ENCODE measurements at regions not wholly inside any gene's neighbourhood (a gene's known extent, or its start where the extent isn't known, plus 50 kb on each side); places are given as distances from the start of the nearest gene placed in this dataset.
A peak's percentile ranks its signal among the peaks of the same experiment; 100 is the strongest.
"Not testable (repeated sequence)": the region's sequence is repeated elsewhere in the genome, so short reads cannot be mapped to it uniquely, and the experiment has no call there.

DNA sequence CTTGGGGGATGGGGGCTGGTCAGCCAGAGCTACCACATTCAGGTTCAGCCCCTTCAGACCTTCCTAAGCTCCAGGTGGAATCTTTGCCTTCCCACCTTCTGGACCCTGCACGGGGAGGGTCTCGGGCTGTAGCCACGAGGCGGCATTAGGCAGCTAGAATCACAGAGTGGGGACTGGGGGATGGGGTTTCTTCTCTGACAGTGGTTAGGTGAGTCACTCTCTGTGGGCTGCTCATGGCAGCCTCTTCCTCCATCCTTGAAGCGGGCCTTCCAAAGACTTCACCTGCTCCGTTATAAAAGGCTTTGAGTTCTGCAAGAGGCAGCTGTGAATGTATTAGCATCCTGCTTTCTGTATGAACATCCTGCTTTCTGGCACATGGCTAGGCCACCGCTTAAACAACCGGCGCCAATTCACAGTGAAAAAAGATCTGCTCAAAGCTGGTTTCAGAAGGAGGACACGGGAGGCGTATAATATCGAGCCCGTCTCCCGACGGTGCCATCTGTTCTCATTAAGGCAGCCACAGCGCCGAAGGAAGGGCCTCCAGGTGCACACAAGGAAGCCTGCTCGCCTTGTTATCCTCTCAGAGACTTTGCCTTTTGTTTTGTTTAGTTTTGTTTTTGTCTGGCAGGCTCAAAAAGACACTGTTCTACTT lies 74.3 kb upstream of the IGFBP7 start:
- no peaks in the 10 kb centered on the region for H3K36me3 Mint-ChIP-seq (ENCODE audit: low read depth)
- no peak overlapping the region for H3K4me3 Mint-ChIP-seq
- no peak for DNase-seq (ENCODE audit: low read depth, low spot score)
- H3K27me3 Mint-ChIP-seq (ENCODE audit: low read depth) = no peaks in the 10 kb centered on the region
- TF ChIP-seq, protein P1, sequence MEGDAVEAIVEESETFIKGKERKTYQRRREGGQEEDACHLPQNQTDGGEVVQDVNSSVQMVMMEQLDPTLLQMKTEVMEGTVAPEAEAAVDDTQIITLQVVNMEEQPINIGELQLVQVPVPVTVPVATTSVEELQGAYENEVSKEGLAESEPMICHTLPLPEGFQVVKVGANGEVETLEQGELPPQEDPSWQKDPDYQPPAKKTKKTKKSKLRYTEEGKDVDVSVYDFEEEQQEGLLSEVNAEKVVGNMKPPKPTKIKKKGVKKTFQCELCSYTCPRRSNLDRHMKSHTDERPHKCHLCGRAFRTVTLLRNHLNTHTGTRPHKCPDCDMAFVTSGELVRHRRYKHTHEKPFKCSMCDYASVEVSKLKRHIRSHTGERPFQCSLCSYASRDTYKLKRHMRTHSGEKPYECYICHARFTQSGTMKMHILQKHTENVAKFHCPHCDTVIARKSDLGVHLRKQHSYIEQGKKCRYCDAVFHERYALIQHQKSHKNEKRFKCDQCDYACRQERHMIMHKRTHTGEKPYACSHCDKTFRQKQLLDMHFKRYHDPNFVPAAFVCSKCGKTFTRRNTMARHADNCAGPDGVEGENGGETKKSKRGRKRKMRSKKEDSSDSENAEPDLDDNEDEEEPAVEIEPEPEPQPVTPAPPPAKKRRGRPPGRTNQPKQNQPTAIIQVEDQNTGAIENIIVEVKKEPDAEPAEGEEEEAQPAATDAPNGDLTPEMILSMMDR (conservative IDR thresholded peaks at IDR 0.05) = no peak
- peaks cover 22% of the 10 kb centered on the region for H3K4me1 Mint-ChIP-seq
- H3K9me3 Mint-ChIP-seq = no peaks in the 10 kb centered on the region
- no peak overlapping the region for H3K27ac Mint-ChIP-seq (ENCODE audit: unreplicated experiment)

DNA sequence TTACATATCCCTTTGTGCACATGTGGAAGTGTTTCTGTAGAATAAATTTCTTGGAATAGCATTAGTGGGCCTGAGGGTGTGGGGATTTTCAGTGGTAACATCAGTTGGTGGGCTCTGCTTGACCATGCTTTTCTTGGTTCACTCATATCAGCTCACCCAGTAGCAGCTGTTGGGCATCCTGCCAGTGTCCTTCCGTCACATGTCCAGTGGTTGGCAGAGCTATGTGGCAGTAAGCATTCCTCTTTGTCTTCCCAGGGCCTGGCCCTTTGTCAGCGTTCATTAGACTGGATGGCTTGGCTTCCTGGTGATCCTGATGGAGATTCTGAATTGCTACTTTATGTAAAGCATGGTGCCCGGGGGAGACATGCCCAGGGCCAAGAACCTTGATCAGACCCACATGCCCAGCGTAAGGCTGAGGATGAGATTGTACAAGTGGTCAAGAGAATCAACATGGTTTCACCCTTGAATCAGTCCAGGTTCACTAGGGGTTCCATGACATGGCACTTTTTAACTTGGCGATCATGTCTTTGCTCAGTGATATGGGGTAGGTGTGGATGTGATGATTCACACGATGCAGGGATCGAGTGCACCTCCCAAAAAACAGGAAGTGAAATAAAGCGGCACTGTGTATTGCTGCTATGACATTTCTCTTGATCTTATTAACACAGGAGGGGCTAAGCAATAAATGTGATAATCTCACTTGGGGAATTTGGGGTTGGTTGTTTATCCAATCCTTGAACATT lies 72.1 kb upstream of the IGFBP7 start:
- peak overlapping the region; percentile 76 for H3K27ac Mint-ChIP-seq (ENCODE audit: unreplicated experiment)
- peaks cover 18% of the 10 kb centered on the region for H3K4me1 Mint-ChIP-seq

DNA sequence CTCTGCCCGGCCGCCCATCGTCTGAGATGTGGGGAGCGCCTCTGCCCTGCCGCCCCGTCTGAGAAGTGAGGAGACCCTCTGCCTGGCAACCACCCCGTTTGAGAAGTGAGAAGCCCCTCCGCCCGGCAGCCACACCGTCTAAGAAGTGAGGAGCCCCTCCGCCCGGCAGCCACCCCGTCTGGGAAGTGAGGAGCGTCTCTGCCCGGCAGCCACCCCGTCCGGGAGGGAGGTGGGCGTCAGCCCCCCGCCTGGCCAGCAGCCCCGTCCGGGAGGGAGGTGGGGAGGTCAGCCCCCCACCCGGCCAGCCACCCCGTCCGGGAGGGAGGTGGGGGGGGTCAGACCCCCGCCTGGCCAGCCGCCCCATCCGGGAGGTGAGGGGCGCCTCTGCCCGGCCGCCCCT lies 63.0 kb upstream of the IGFBP7 start:
- Mint-ChIP-seq H3K9me3 (peaks cover 12% of the 10 kb centered on the region), H3K4me1 (peaks cover 12% of the 10 kb centered on the region)
- not testable (repeated sequence) for H3K4me3 Mint-ChIP-seq; H3K27ac Mint-ChIP-seq (ENCODE audit: unreplicated experiment); DNase-seq (ENCODE audit: low read depth, low spot score); H3K27me3 Mint-ChIP-seq (ENCODE audit: low read depth); H3K36me3 Mint-ChIP-seq (ENCODE audit: low read depth)

More for the DNA sequence above, 72.1 kb upstream of the IGFBP7 start:
- Mint-ChIP-seq H3K4me3 (no peak overlapping the region), H3K36me3 (ENCODE audit: low read depth) (no peaks in the 10 kb centered on the region), H3K9me3 (no peaks in the 10 kb centered on the region), H3K27me3 (ENCODE audit: low read depth) (no peaks in the 10 kb centered on the region)
- no peak for DNase-seq (ENCODE audit: low read depth, low spot score)
- TF ChIP-seq, protein P1 (conservative IDR thresholded peaks at IDR 0.05) = no peak

DNA sequence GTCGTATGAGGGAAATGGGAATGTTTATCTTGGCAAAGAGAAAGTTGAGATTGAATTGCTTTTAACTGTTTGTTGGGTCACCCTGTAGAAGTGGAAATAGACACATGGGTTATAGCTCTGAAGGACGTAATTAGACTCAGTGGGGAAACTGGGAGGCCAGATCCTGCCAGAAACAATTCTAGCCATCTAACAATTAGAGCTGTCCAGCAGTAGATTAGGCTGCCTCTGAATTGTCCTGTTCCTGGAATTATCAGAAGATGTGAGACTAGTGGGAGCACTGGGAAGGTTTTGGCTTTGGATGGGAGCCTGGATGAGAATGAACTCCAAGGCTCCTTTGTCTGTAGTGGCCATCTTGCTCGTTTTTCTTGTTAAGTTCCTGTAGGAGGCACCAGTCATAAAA lies 61.9 kb upstream of the IGFBP7 start:
- Mint-ChIP-seq H3K4me3 (no peak overlapping the region), H3K36me3 (ENCODE audit: low read depth) (peaks cover 10% of the 10 kb centered on the region), H3K9me3 (peaks cover 12% of the 10 kb centered on the region), H3K4me1 (peaks cover 12% of the 10 kb centered on the region), H3K27ac (ENCODE audit: unreplicated experiment) (no peak overlapping the region), H3K27me3 (ENCODE audit: low read depth) (no peaks in the 10 kb centered on the region)
- DNase-seq (ENCODE audit: low read depth, low spot score) = no peak
- TF ChIP-seq, protein P1 (conservative IDR thresholded peaks at IDR 0.05) = no peak

DNA sequence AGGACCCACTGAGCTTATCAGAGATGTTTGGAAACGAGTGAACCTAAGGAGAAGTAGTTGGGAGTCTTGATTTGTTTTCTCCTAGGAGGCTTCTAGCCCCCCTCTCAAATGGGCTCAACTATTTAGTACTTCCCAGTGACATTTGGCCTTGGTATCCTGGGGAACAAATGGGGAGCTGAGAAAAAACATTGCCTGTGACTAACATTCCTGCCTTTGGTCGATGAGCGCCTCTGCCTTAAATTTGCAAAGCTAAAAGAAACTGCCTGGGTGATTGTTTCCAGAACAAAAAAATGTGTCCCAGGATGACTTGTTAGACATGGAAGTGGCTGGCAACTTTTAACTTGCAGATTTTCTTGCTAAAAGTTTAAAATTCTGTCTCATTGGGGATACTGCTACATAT lies 58.8 kb upstream of the IGFBP7 start:
- DNase-seq (ENCODE audit: low read depth, low spot score) = no peak
- TF ChIP-seq, protein P1 (conservative IDR thresholded peaks at IDR 0.05) = no peak
- H3K9me3 Mint-ChIP-seq = peaks cover 7% of the 10 kb centered on the region
- H3K27ac Mint-ChIP-seq (ENCODE audit: unreplicated experiment) = no peak overlapping the region
- H3K4me1 Mint-ChIP-seq = peaks cover 17% of the 10 kb centered on the region
- peaks cover 6% of the 10 kb centered on the region for H3K36me3 Mint-ChIP-seq (ENCODE audit: low read depth)
- peaks cover 8% of the 10 kb centered on the region for H3K27me3 Mint-ChIP-seq (ENCODE audit: low read depth)
- H3K4me3 Mint-ChIP-seq = no peak overlapping the region

All from neural crest cell (in vitro differentiated cells).